Skin epidermis (tissue), 12 donors: ENCODE measurements at regions not wholly inside any gene's neighbourhood (a gene's known extent, or its start where the extent isn't known, plus 50 kb on each side); places are given as distances from the start of the nearest gene placed in this dataset.

Source experiments
- H3K27ac ChIP-seq, 21 experiments: fragments of 200-600 bp; sonication (generic) in 11 of 21; one replicate each; pipeline ENCODE4 v1.5.0; 2020; ENCODE audit warnings: mild to moderate bottlenecking in 3 of 21, inconsistent platforms in 2 of 21, moderate library complexity in 2 of 21
- H3K4me3 ChIP-seq, 7 experiments: fragments of 200-600 bp; sonication (generic) in 2 of 7; one replicate each; pipeline ENCODE4 v1.5.0; 2020; ENCODE audit warnings: inconsistent platforms in 2 of 7, mild to moderate bottlenecking in 2 of 7, moderate library complexity in 1 of 7

- H3K27ac ChIP-seq, result peak overlapping the region in 2 of 21 experiments; percentile 11 to 30
- H3K4me3 ChIP-seq, result no peak overlapping the region
Measured at GRCh38 chr9:653856-654387, 187.6 kb upstream of the DMRT1 start.

- Histone ChIP-seq H3K27ac (peak overlapping the region in 18 of 21 experiments; percentile 1 to 77 (median 55)), H3K4me3 (no peak overlapping the region)
Measured at GRCh38 chr9:655875-656274, 185.6 kb upstream of the DMRT1 start.

DNA sequence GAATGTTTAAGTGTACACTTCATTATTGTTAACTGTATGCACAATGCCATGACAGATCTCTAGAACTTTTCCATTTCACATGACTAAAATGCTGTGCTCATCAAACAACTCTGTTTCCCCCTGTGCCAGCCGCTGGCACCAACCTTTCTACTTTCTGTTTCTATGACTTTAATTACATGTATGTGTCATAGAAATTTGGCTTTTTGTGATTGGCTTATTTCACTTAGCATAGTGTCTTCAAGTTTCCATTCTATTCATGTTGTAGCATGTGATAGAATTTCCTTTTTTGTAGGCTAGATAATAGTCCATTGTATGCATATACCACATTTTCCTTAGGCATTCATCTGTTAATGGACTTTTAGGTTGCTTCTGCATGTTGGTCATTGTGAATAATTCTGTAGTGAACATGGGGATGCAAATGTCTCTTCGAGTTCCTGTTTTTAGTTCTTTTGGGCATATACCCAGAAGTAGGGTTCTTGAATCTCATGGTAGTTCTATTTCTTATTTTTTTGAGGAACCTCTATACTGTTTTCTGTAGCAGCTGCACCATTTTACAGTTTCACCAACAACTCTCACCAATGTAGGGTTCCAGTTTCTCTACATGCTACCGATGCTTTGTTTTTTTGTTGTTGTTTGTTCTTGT lies 184.4 kb upstream of the DMRT1 start:
- H3K27ac ChIP-seq, result peak overlapping the region in 7 of 21 experiments; percentile 5 to 56 (median 21)

GRCh38 chr9:659286-659685 lies 182.2 kb upstream of the DMRT1 start:
- no peak overlapping the region for H3K27ac ChIP-seq
- no peak overlapping the region for H3K4me3 ChIP-seq

More for the DNA sequence above, 184.4 kb upstream of the DMRT1 start:
- no peak overlapping the region for H3K4me3 ChIP-seq

DNA sequence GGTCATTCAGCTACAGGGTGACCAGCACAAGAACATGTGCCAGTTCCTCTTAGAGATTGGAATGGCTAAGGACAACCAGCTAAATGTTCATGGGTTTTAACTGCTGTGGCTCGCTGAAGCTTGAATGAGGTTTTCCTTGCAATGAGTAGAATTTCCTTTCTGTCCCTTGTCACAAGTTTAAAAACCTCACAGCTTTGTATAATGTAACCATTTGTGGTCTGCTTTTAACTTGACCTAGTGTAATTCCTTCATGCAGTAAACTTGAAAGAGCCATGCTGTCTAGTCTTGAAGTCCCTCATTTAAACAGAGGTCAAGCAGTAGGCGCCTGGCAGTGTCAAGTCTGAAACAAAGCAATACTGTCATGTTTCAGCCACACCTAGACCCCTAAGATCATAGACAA lies 181.3 kb upstream of the DMRT1 start:
- Histone ChIP-seq H3K27ac (no peak overlapping the region), H3K4me3 (no peak overlapping the region)

DNA sequence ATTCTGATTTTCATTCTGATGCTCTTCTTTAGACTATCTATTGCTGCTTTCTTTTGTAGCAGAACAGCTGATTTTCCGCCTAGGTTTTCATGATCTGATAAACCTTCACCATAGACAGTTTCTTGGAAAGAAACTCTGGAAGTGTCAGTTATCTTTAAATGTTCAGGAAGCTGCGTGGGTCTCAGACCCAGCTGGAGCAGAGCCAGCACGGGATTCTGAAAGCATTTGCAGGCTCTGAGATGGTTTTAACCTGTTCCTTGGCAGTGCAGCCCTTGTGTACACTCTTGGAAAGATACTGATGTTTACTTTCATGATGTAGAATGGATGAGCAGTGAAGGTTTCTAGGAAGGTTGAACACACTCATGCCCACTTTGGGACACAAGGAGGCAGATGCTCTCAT lies 178.0 kb upstream of the DMRT1 start:
- H3K4me3 ChIP-seq, result no peak overlapping the region

DNA sequence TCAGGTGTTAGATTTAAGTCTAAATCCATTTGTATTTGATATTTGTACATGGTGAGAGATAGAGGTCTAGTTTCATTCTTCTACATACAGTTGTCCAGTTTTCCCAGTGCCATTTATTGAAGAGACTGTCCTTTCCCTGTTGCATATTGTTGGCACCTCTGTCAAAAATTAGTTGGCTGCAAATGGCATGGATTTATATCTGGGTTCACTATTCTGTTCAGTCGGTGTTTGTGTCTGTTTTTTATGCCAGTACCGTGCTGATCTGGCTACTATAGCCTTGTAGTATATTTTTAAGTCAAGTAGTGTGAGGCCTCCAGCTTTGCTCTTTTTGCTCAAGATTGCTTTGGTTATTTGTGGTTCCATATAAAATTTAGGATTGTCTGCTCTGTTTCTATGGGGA lies 176.2 kb upstream of the DMRT1 start:
- Histone ChIP-seq H3K27ac (no peak overlapping the region), H3K4me3 (no peak overlapping the region)

More for the DNA sequence above, 178.0 kb upstream of the DMRT1 start:
- no peak overlapping the region for H3K27ac ChIP-seq

- Histone ChIP-seq H3K4me3 (no peak overlapping the region), H3K27ac (no peak overlapping the region)
Measured at GRCh38 chr9:671997-672396, 169.5 kb upstream of the DMRT1 start.

- Histone ChIP-seq H3K27ac (peak overlapping the region in 5 of 21 experiments; percentile 20 to 64 (median 32)), H3K4me3 (no peak overlapping the region)
Measured at GRCh38 chr9:672851-673250, 168.6 kb upstream of the DMRT1 start.

GRCh38 chr9:673264-673965 lies 168.1 kb upstream of the DMRT1 start:
- Histone ChIP-seq H3K27ac (peak overlapping the region in 17 of 21 experiments; percentile 20 to 70 (median 46)), H3K4me3 (no peak overlapping the region)

DNA sequence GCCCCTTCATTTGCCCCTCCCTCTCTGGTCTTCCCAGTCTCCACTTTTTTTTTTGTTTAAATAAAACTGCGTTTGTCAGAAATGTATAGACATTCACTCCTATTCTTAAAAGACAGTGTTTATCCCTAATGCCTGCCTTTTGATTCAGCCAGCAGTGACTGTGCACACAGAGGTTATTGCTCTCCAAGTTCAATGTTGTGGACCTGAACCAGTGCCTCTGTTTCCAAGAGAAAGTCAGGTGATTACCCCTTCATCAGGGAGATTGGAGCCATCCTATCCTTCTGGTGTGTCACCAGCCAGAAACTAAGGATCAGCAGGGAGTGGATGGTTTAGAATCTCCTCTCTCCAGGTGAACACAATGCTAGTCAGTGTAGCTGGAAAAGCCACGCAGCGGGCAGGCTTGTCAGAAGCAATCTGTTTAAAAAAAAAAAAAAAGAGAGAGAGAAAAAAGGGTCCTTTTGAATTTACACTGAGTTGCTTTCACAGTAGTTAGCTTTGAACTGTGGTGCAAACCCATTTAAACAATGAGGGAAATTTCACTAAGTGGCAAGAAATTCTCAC lies 167.5 kb upstream of the DMRT1 start:
- Histone ChIP-seq H3K4me3 (no peak overlapping the region), H3K27ac (peak overlapping the region in 17 of 21 experiments; percentile 20 to 70 (median 46))

DNA sequence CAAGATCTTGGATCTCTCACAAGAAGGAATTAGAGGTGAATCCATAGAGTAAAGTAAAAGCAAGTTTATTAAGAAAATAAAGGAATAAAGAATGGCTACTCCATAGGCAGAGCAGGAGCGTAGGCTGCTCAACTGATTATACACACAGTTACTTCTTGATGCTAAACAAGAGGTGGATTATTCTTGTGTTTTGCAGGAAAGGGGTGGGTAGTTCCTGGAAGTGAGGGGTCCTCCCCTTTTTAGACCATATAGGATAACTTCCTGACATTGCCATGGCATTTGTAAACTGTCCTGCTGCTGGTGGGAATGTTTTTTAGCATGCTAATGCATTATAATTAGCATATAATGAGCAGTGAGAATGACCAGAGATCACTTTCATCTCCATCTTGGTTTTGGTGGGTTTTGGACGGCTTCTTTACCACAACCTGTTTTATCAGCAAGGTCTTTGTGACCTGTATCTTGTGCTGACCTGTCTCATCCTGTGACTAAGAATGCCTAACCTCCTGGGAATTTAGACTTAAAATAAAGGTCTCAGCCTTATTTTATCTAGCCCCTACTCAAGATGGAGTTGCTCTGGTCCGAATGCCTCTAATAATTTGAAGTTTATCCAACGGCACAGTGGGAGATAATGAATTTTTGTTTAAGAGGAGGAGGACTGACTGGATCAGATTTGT lies 165.7 kb upstream of the DMRT1 start:
- no peak overlapping the region for H3K4me3 ChIP-seq
- peak overlapping the region in 2 of 21 experiments; percentile 18 to 51 for H3K27ac ChIP-seq

- H3K4me3 ChIP-seq, result peak overlapping the region in 4 of 7 experiments; percentile 15 to 29 (median 22)
- H3K27ac ChIP-seq, result peak overlapping the region in 15 of 21 experiments; percentile 0 to 75 (median 51)
Measured at GRCh38 chr9:676780-677438, 164.6 kb upstream of the DMRT1 start.

GRCh38 chr9:677461-678097 lies 163.9 kb upstream of the DMRT1 start:
- Histone ChIP-seq H3K27ac (peak overlapping the region in 18 of 21 experiments; percentile 0 to 75 (median 52)), H3K4me3 (peak overlapping the region; percentile 15 to 29 (median 20))

GRCh38 chr9:678897-679296 lies 162.6 kb upstream of the DMRT1 start:
- H3K27ac ChIP-seq, result peak overlapping the region in 11 of 21 experiments; percentile 6 to 75 (median 30)
- no peak overlapping the region for H3K4me3 ChIP-seq

DNA sequence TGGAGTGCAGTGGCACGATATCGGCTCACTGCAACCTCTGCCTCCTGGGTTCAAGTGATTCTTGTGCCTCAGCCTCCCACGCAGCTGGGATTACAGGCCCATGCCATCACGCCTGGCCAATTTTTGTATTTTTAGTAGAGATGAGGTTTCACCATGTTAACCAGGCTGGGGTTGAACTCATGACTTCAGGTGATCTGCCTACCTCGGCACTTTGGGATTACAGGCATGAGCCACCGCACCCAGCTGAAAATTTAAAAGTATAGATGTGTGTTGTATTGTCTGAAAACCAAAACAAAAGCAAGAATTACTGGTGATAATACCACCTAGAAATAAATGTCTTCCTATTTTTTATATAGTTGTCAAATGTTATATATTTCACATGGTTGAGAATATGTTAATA lies 162.0 kb upstream of the DMRT1 start:
- no peak overlapping the region for H3K4me3 ChIP-seq
- H3K27ac ChIP-seq, result peak overlapping the region in 1 of 21 experiments; percentile 31

DNA sequence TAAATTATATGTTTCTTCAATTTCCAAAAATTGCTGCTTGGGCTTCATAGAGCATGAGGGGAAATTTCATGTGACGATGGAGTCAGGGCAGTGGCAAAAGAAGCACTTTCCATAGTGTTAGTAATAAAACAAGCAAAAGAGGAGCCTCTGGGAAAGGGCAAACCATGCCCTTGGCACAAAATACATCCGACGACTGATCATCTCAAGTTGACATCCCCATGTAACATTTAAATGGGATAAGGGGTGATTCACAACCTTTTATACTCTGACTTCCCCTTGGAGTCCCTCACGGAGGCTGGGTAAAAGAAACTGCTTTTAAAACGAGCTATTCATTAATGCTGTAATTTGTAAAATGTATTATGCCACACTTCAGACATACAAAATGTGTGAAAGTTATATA lies 161.4 kb upstream of the DMRT1 start:
- Histone ChIP-seq H3K4me3 (no peak overlapping the region), H3K27ac (no peak overlapping the region)

GRCh38 chr9:682633-683508 lies 158.6 kb upstream of the DMRT1 start:
- Histone ChIP-seq H3K27ac (peak overlapping the region in 16 of 21 experiments; percentile 21 to 89 (median 81)), H3K4me3 (no peak overlapping the region)
